Upper lobe of left lung (tissue), 6 donors: ENCODE measurements at regions not wholly inside any gene's neighbourhood (a gene's known extent, or its start where the extent isn't known, plus 50 kb on each side); places are given as distances from the start of the nearest gene placed in this dataset.

ENCODE experiments used
- ATAC-seq, 2 donors: fragments of 200-7000 bp; cut with Tn5 transposase; one replicate each; pipeline ENCODE4 v1.9.1; 2022; ENCODE audit warnings: mild to moderate bottlenecking in 2 of 2, moderate library complexity in 2 of 2; ENCODE audit not compliant: low FRiP score in 2 of 2
- DNase-seq, 2 donors: peaks; one replicate each; pipeline ENCODE4 v3.0.0-alpha.2; 2019 to 2020
- H3K27ac ChIP-seq, 4 donors: fragments of 200-600 bp; sonication (generic); one replicate each; pipeline ENCODE4 v1.5.1; 2016 to 2019
- H3K27me3 ChIP-seq, 4 donors: fragments of 200-600 bp; sonication (generic); one replicate each; pipeline ENCODE4 v1.5.1; 2017 to 2019
- H3K36me3 ChIP-seq, 4 donors: fragments of 200-600 bp; sonication (generic); one replicate each; pipeline ENCODE4 v1.5.1; 2016 to 2019
- H3K4me1 ChIP-seq, 4 donors: fragments of 200-600 bp; sonication (generic); one replicate each; pipeline ENCODE4 v1.5.1; 2018 to 2019
- H3K4me3 ChIP-seq, 4 donors: fragments of 200-600 bp; sonication (generic); one replicate each; pipeline ENCODE4 v1.5.1; 2017 to 2019; ENCODE audit warnings: mild to moderate bottlenecking in 2 of 4, moderate library complexity in 1 of 4
- H3K9me3 ChIP-seq, 4 donors: fragments of 200-600 bp; sonication (generic); one replicate each; pipeline ENCODE4 v1.5.1; 2018 to 2019
- EP300 ChIP-seq, 4 donors: sonication (generic); formaldehyde crosslinking; IDR thresholded peaks; one replicate each; pipeline ENCODE4 v1.5.1; 2017; ENCODE audit warnings: antibody characterized with exemption in 4 of 4, control low read depth in 2 of 4
- POLR2A ChIP-seq, 4 donors: fragments of 450-650 bp; IDR thresholded peaks; one replicate each; pipeline ENCODE4 v1.5.1; 2016 to 2017; ENCODE audit warnings: antibody characterized with exemption in 4 of 4, mild to moderate bottlenecking in 2 of 4
- POLR2AphosphoS5 ChIP-seq, 2 donors: sonication (generic); formaldehyde crosslinking; IDR thresholded peaks; one replicate each; pipeline ENCODE4 v1.5.1; 2017; ENCODE audit warnings: antibody characterized with exemption in 2 of 2
- WGBS, 2 donors: methylation state at CpG; one replicate each; pipeline ENCODE4 v1.1.5; 2017 to 2018; 5-methylcytosine and 5-hydroxymethylcytosine counted together
- TF ChIP-seq, protein P1 (sequence below), 6 experiments: fragments of 450-650 bp in 4 of 6; fragments of 200-600 bp in 2 of 6; sonication (generic) in 2 of 6; IDR thresholded peaks; one replicate each; pipeline ENCODE4 v1.5.1; 2016 to 2019; ENCODE audit warnings: antibody characterized with exemption in 6 of 6
- donor health status: DM: no; HTN: no; CAD: no; lungs with moderate emphysema.
- donor health status: DM: no; HTN: yes; CAD: no; lungs with severe emphysema.

DNA sequence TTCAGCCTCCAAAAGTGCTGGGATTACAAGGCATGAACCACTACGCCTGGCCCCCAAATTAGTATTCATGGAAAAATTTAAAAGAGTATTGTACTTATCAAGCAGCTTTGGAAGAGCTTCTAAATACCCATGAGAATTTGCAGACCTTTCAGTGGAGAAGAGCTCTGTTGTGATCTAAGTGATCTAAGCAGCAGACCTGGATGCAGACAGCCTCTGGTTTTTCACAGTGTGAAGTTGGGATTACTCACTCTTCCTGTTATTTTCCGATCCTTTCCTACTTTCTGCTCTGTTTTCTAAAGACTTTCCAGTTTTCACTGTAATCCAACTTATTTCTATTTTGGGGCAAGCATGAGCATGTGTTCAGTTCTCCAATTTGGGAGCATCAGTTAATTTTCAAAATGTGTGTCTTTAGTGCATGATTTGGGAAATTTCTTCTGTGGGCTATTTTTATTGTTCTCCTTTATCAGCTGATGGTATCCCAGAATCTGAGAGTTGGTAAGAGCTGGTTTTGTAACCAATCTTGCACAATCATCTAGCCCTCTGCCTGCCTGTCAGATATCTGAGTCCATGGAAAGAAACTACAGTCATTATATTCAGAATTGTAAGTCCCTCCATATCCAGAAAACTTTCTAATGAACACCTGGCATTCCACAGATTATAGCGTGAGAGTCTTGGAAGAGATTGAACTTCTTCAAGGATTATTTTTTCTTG is 207.7 kb upstream of the DTNBP1 start:
- WGBS, 2 donors, result 65 to 76% methylated on average over 3 of the region's 3 CpGs
- TF ChIP-seq EP300 (IDR thresholded peaks at IDR 0.05) (no peak), POLR2AphosphoS5 (IDR thresholded peaks at IDR 0.05) (no peak), POLR2A (IDR thresholded peaks at IDR 0.05) (no peak)
- TF ChIP-seq, protein P1, sequence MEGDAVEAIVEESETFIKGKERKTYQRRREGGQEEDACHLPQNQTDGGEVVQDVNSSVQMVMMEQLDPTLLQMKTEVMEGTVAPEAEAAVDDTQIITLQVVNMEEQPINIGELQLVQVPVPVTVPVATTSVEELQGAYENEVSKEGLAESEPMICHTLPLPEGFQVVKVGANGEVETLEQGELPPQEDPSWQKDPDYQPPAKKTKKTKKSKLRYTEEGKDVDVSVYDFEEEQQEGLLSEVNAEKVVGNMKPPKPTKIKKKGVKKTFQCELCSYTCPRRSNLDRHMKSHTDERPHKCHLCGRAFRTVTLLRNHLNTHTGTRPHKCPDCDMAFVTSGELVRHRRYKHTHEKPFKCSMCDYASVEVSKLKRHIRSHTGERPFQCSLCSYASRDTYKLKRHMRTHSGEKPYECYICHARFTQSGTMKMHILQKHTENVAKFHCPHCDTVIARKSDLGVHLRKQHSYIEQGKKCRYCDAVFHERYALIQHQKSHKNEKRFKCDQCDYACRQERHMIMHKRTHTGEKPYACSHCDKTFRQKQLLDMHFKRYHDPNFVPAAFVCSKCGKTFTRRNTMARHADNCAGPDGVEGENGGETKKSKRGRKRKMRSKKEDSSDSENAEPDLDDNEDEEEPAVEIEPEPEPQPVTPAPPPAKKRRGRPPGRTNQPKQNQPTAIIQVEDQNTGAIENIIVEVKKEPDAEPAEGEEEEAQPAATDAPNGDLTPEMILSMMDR (IDR thresholded peaks at IDR 0.05), result no peak
- peak in 1 of 2 donors; percentile 66 for ATAC-seq
- Histone ChIP-seq H3K36me3 (no peaks in the 10 kb centered on the region), H3K4me3 (no peak overlapping the region), H3K27me3 (no peaks in the 10 kb centered on the region), H3K27ac (no peak overlapping the region), H3K4me1 (peaks cover 0 to 9% (median 6%) of the 10 kb centered on the region in 4 donors), H3K9me3 (no peaks in the 10 kb centered on the region)
- DNase-seq, result no peak

DNA sequence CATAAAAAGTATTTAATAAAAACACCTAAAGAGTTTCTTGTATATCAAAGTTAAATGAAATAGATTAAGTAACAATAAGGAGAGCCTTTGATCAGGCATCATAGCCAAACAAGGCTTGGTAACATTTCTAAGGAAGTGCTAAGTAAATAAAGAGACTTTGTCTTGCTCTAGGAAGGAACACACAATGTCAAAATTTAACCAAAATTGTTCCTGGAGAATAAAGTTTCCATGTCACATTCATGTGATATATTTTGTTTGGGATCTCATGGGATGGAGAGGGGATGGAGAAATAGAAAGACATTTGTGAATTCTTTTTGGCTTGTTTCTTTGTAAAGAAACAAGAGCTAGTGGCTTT is 201.9 kb upstream of the DTNBP1 start:
- ATAC-seq (no peak), DNase-seq (no peak)
- H3K4me1 ChIP-seq, result no peaks in the 10 kb centered on the region
- no peaks in the 10 kb centered on the region for H3K9me3 ChIP-seq
- H3K4me3 ChIP-seq, result no peak overlapping the region
- no peaks in the 10 kb centered on the region for H3K27me3 ChIP-seq
- no peak for TF ChIP-seq EP300 (IDR thresholded peaks at IDR 0.05)
- TF ChIP-seq POLR2A (IDR thresholded peaks at IDR 0.05), result no peak
- TF ChIP-seq, protein P1 (IDR thresholded peaks at IDR 0.05), result no peak
- no peak for TF ChIP-seq POLR2AphosphoS5 (IDR thresholded peaks at IDR 0.05)
- no peak overlapping the region for H3K27ac ChIP-seq
- no peaks in the 10 kb centered on the region for H3K36me3 ChIP-seq

DNA sequence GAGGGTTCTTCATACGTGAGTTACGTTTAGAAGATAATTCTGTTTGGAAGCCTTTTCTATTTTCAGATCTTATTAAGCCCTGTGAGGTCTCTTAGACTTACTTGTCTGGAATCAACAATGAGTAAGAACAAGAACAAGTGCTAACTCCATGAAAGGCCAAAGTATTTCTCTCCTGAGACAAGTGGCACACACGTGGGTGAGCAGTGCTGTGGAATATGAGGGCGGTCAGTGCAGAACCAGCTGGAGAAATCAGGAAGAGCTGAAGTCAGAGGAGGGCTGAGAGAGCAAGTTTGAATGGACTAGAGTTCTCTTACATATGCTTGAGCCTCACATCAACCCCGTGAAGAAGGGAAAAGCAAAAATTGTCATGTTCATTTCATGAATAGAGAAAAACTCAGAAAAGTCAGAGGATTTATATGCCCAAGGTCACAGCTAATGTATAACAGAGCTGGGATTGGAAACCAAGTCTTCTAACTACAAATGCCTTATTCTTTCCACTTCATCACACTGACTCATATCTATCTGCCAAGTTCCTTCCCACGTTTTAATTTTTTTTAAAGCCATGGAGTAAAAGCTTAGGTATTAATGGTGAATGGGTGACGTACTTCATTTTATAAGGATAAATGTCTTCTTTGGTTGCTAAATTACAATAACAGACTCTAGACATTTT is 201.3 kb upstream of the DTNBP1 start:
- no peaks in the 10 kb centered on the region for H3K9me3 ChIP-seq
- DNase-seq (no peak), ATAC-seq (no peak)
- no peak for TF ChIP-seq EP300 (IDR thresholded peaks at IDR 0.05)
- no peak for TF ChIP-seq POLR2AphosphoS5 (IDR thresholded peaks at IDR 0.05)
- TF ChIP-seq, protein P1 (IDR thresholded peaks at IDR 0.05), result no peak
- no peak for TF ChIP-seq POLR2A (IDR thresholded peaks at IDR 0.05)
- H3K27ac ChIP-seq, result no peak overlapping the region
- no peaks in the 10 kb centered on the region for H3K27me3 ChIP-seq
- H3K36me3 ChIP-seq, result no peaks in the 10 kb centered on the region
- no peak overlapping the region for H3K4me3 ChIP-seq
- H3K4me1 ChIP-seq, result no peaks in the 10 kb centered on the region
- 72 to 73% methylated on average over 7 of the region's 7 CpGs for WGBS, 2 donors

- ATAC-seq (no peak), DNase-seq (no peak)
- H3K36me3 ChIP-seq, result no peaks in the 10 kb centered on the region
- H3K27me3 ChIP-seq, result no peaks in the 10 kb centered on the region
- H3K9me3 ChIP-seq, result no peaks in the 10 kb centered on the region
- no peak overlapping the region for H3K27ac ChIP-seq
- TF ChIP-seq, protein P1 (IDR thresholded peaks at IDR 0.05), result no peak
- TF ChIP-seq POLR2A (IDR thresholded peaks at IDR 0.05) (no peak), EP300 (IDR thresholded peaks at IDR 0.05) (no peak), POLR2AphosphoS5 (IDR thresholded peaks at IDR 0.05) (no peak)
- H3K4me1 ChIP-seq, result no peaks in the 10 kb centered on the region
- no peak overlapping the region for H3K4me3 ChIP-seq
- WGBS, 2 donors, result 89 to 95% methylated on average over 1 of the region's 1 CpG
Measured at GRCh38 chr6:15862810-15863209, 200.0 kb upstream of the DTNBP1 start.

DNA sequence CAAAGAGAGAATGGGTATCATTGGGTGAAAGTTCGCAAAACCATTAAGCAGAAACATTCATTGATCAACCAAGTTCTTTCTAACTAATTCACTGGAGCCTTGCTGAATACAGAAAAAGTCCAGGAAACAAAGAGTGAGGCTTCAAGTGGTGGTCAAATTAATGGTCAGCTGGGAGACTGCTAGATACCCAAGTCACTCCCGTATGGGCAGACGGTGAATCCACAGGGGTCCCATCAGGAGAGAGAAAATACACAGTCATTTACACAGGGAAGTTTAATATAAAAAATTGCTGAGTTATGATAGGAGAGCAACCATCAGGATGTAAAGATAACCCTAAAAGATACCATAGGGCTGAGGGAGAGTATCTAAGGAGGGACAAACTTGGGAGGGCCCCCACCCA is 198.7 kb upstream of the DTNBP1 start:
- ATAC-seq (no peak), DNase-seq (no peak)
- WGBS, 2 donors, result 93 to 97% methylated on average over 3 of the region's 3 CpGs
- Histone ChIP-seq H3K27ac (no peak overlapping the region), H3K9me3 (no peaks in the 10 kb centered on the region), H3K4me1 (no peaks in the 10 kb centered on the region), H3K36me3 (no peaks in the 10 kb centered on the region), H3K27me3 (no peaks in the 10 kb centered on the region), H3K4me3 (no peak overlapping the region)
- TF ChIP-seq EP300 (IDR thresholded peaks at IDR 0.05) (no peak), POLR2AphosphoS5 (IDR thresholded peaks at IDR 0.05) (no peak), POLR2A (IDR thresholded peaks at IDR 0.05) (no peak)
- TF ChIP-seq, protein P1 (IDR thresholded peaks at IDR 0.05), result no peak
